Osteoblast (primary cell): ENCODE measurements at regions not wholly inside any gene's neighbourhood (a gene's known extent, or its start where the extent isn't known, plus 50 kb on each side); places are given as distances from the start of the nearest gene placed in this dataset.
"Not testable (repeated sequence)": the region's sequence is repeated elsewhere in the genome, so short reads cannot be mapped to it uniquely, and the experiment has no call there.

Source experiments
- DNase-seq: peaks from one replicate; pipeline ENCODE4 v3.0.0; 2011; ENCODE audit warnings: low spot score, mixed read lengths; ENCODE audit not compliant: insufficient read length; ENCODE audit errors: missing footprints
- H2AFZ ChIP-seq: 2 replicates; pipeline ENCODE4 v1.6.0; 2011; ENCODE audit warnings: mild to moderate bottlenecking, low read length
- H3K27ac ChIP-seq: 2 replicates; pipeline ENCODE4 v1.5.1; 2011; ENCODE audit warnings: mild to moderate bottlenecking, low read depth, low read length, moderate library complexity
- H3K27me3 ChIP-seq: 2 replicates; pipeline ENCODE4 v1.6.0; 2012; ENCODE audit warnings: mild to moderate bottlenecking, control low read depth, inconsistent platforms, low read length, moderate library complexity; ENCODE audit not compliant: insufficient read depth
- H3K36me3 ChIP-seq: 2 replicates; pipeline ENCODE4 v1.5.1; 2011; ENCODE audit warnings: mild to moderate bottlenecking, low read length, control low read depth, moderate library complexity; ENCODE audit not compliant: insufficient read depth
- H3K4me1 ChIP-seq: 2 replicates; pipeline ENCODE4 v1.5.1; 2011; ENCODE audit warnings: mild to moderate bottlenecking, low read length, control low read depth, moderate library complexity; ENCODE audit not compliant: insufficient read depth
- H3K4me2 ChIP-seq: 2 replicates; pipeline ENCODE4 v1.6.0; 2011; ENCODE audit warnings: mild to moderate bottlenecking, low read length; ENCODE audit not compliant: insufficient read depth
- H3K4me3 ChIP-seq: fragments of 200-600 bp; sonication (generic); 3 replicates; pipeline ENCODE4 v1.5.1; 2012; ENCODE audit warnings: mild to moderate bottlenecking, low read length, inconsistent platforms; ENCODE audit not compliant: insufficient read depth
- H3K79me2 ChIP-seq: 2 replicates; pipeline ENCODE4 v1.6.0; 2012; ENCODE audit warnings: mild to moderate bottlenecking, low read length, control low read depth, inconsistent platforms; ENCODE audit not compliant: insufficient read depth
- H3K9me3 ChIP-seq: 2 replicates; pipeline ENCODE4 v1.5.1; 2011; ENCODE audit warnings: low read depth, low read length, control low read depth
- H4K20me1 ChIP-seq: 2 replicates; pipeline ENCODE4 v1.6.0; 2012; ENCODE audit warnings: mild to moderate bottlenecking, low read length, control low read depth; ENCODE audit not compliant: insufficient read depth
- TF ChIP-seq, protein P1 (sequence below): IDR thresholded peaks from 2 replicates; pipeline ENCODE4 v1.5.1; 2011; ENCODE audit warnings: mild to moderate bottlenecking, low read depth, low read length, moderate library complexity; ENCODE audit errors: extremely low read depth

DNA sequence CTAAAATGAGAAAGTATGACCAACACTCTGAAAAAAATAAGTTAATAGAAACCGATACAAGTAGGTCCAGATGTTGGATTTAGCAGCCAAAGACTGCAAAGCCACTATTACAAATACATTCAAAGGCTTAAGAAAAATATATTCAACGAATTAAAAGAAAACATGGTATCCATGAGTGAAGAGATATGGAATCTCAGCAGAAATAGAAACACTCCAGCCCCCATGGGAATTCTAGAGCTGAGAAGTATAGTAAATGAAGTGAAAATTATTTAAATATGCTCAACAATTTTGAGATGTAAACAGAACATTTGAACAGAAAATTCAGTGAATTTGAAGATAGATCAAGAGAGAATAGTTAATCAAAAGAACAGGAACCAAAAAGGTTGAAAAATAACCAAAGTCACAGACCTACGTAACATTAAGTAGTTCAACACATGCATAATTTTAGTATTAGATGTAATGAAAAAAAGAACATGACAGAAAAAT lies 72.0 kb upstream of the WIPF3 start:
- Histone ChIP-seq H3K79me2 (no peaks in the 10 kb centered on the region), H3K27ac (no peak overlapping the region), H3K27me3 (peaks cover 21% of the 10 kb centered on the region), H3K4me1 (no peaks in the 10 kb centered on the region), H3K4me3 (no peak overlapping the region), H2AFZ (no peak overlapping the region), H3K4me2 (no peak overlapping the region), H3K9me3 (no peaks in the 10 kb centered on the region), H4K20me1 (no peaks in the 10 kb centered on the region), H3K36me3 (no peaks in the 10 kb centered on the region)
- no peak for DNase-seq
- TF ChIP-seq, protein P1, sequence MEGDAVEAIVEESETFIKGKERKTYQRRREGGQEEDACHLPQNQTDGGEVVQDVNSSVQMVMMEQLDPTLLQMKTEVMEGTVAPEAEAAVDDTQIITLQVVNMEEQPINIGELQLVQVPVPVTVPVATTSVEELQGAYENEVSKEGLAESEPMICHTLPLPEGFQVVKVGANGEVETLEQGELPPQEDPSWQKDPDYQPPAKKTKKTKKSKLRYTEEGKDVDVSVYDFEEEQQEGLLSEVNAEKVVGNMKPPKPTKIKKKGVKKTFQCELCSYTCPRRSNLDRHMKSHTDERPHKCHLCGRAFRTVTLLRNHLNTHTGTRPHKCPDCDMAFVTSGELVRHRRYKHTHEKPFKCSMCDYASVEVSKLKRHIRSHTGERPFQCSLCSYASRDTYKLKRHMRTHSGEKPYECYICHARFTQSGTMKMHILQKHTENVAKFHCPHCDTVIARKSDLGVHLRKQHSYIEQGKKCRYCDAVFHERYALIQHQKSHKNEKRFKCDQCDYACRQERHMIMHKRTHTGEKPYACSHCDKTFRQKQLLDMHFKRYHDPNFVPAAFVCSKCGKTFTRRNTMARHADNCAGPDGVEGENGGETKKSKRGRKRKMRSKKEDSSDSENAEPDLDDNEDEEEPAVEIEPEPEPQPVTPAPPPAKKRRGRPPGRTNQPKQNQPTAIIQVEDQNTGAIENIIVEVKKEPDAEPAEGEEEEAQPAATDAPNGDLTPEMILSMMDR: no peak

DNA sequence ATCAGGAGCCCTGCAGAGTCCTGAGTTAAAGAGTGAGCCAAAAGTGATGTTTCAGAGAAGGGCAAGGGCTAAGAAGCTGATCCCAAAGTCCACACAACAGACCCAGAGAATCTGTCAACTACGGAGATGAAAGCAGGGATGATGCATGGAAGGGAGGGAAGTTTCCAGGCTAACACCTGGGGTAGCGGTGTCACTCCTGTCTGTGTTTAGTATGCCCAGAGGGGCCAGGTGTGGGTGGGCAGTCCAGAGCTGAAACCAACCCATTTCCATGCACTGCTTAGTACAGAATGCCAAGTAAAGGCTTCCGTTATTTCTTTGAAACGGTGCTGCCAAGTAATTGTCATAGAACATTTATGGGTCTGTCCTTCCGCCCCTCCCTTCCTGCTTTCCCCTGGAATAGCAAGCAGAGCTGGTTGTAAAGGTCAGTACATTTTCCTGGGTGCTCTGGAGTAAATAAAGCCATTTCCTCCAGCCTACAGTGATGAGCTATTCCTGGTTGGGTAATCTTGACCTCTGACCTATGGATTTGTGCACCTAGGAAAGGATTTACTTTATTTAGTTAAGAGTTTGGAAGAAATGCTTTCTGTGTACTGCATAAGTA lies 58.6 kb upstream of the WIPF3 start:
- not testable (repeated sequence) for H3K4me2 ChIP-seq, H3K79me2 ChIP-seq, H3K9me3 ChIP-seq, H3K4me1 ChIP-seq, H3K27ac ChIP-seq, H4K20me1 ChIP-seq, H3K36me3 ChIP-seq, DNase-seq, H2AFZ ChIP-seq, H3K27me3 ChIP-seq, H3K4me3 ChIP-seq

DNA sequence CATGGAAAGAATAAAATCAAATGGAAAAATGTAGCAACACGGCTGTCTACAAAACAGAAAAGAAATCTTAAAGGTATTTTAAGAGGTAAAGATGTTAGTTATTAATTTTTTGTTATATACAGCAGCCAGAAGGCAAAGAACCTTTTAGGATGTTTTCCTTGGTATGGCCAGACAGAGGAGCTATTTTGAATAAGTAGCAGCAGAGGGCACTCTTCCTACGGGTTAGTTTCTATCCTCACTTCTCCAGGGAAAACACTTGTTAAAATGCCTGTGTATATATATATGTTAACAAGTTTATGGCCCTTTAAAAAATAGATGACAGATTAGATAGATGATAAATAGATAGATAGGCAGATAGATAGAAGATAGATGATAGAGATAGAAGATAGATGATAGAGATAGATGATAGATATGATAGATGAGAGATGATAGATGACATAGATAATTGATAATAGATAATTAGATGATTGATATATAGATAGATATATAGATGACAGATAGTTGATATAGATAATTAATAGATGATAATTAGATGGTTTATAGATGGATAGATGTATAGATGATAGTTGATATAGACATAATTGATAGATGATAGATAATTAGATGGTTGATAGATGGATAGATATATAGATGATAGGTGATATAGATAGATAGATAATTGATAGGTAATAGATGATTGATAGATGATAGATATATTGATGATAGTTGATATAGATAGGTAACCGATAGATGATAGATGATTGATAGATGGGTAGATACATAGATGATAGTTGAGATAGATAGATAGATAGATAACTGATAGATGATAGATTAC lies 57.8 kb upstream of the WIPF3 start:
- TF ChIP-seq, protein P1: peak; percentile 59

DNA sequence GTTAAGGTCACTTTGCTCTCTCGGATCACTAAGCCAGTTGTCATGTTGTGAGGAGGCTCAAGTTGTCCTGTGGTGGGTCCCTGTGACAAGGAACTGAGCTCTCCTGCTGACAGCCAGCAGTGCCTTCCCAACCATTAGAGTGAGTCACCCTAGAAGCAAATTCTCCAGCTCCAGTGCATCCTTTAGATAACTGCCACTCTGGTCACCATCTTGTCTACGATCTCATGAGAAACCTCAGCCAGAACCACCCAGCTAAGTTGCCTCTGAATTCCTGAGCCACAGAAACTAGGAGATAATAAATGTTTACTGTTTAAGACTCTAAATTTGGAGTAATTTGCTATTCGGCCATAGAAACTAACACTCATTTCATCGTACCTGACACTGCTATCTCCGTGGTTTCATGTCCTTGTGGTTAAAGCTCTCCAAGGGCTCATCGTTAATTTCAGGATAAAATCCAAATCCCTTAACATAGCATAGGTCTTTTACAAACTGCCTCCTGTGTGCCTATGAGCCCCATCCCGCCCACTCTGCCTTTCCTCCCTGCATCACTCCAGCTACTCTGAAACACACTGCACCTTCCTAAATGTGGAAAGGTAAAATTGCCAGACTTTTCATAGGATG lies 56.5 kb upstream of the WIPF3 start:
- Histone ChIP-seq H3K27me3 (peaks cover 2% of the 10 kb centered on the region), H3K4me2 (no peak overlapping the region), H4K20me1 (no peaks in the 10 kb centered on the region), H2AFZ (no peak overlapping the region), H3K27ac (no peak overlapping the region), H3K9me3 (no peaks in the 10 kb centered on the region), H3K79me2 (no peaks in the 10 kb centered on the region), H3K4me1 (no peaks in the 10 kb centered on the region), H3K36me3 (no peaks in the 10 kb centered on the region), H3K4me3 (no peak overlapping the region)
- no peak for DNase-seq
- TF ChIP-seq, protein P1: no peak

More for the DNA sequence above, 57.8 kb upstream of the WIPF3 start:
- no peaks in the 10 kb centered on the region for H3K4me1 ChIP-seq
- H3K4me3 ChIP-seq: no peak overlapping the region
- DNase-seq: no peak
- no peaks in the 10 kb centered on the region for H3K9me3 ChIP-seq
- H3K27ac ChIP-seq: no peak overlapping the region
- no peak overlapping the region for H2AFZ ChIP-seq
- no peaks in the 10 kb centered on the region for H3K79me2 ChIP-seq
- H3K27me3 ChIP-seq: no peaks in the 10 kb centered on the region
- no peaks in the 10 kb centered on the region for H4K20me1 ChIP-seq
- H3K4me2 ChIP-seq: no peak overlapping the region
- no peaks in the 10 kb centered on the region for H3K36me3 ChIP-seq

DNA sequence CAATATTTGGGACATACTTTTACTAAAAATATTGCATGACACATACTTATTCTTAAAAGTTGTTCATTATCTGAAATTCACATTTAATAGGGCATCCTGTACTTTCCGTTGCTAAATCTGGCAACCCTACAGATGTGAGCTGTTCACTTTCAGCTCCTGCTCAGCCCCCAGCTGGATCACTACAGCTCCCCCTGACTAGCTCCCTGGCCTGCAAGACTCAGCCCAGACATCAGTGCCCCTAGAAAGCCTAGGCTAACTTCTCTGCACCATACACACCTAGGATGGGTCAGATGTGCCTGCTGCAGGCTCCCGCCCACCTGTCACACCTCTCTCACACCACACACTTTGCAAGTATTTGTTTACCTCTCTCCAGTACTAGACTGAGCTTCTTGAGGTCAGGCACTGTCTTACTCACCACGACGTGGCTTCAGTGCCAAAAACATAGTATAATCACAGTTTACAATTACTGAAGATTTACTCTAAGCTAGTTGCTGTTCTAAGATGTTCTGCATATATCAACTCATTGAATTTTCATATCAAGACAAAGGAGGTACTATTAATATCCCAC lies 55.9 kb upstream of the WIPF3 start:
- H3K36me3 ChIP-seq, H3K4me3 ChIP-seq, H3K27ac ChIP-seq, H3K9me3 ChIP-seq, H3K27me3 ChIP-seq, H4K20me1 ChIP-seq, H2AFZ ChIP-seq, H3K4me1 ChIP-seq, H3K4me2 ChIP-seq, DNase-seq, H3K79me2 ChIP-seq: not testable (repeated sequence)

DNA sequence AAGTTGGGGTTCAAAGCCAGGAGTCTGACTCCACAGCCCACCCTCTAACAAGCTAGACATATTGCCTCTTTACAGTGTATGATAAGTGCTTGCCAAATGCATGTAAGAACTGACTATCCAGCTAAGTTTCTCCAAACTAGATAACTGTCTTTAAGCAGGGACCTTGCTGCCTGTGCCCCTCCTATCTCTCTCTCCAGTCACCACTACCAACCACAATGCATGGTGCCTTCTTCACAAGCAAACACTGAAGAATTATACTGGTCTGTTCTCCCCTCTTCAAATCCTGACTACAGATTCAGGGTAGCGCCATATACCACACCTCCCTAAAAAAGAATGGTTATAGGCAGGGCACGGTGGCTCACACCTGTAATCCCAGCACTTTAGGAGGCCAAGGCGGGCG lies 55.3 kb upstream of the WIPF3 start:
- not testable (repeated sequence) for H3K4me3 ChIP-seq, H3K4me2 ChIP-seq, H3K36me3 ChIP-seq, DNase-seq, H3K9me3 ChIP-seq, H3K79me2 ChIP-seq, H4K20me1 ChIP-seq, H2AFZ ChIP-seq, H3K4me1 ChIP-seq, H3K27ac ChIP-seq
- H3K27me3 ChIP-seq: peaks cover 11% of the 10 kb centered on the region
